ENCODE measurements at regions not wholly inside any gene's neighbourhood (a gene's known extent, or its start where the extent isn't known, plus 50 kb on each side); places are given as distances from the start of the nearest gene placed in this dataset.

DNA sequence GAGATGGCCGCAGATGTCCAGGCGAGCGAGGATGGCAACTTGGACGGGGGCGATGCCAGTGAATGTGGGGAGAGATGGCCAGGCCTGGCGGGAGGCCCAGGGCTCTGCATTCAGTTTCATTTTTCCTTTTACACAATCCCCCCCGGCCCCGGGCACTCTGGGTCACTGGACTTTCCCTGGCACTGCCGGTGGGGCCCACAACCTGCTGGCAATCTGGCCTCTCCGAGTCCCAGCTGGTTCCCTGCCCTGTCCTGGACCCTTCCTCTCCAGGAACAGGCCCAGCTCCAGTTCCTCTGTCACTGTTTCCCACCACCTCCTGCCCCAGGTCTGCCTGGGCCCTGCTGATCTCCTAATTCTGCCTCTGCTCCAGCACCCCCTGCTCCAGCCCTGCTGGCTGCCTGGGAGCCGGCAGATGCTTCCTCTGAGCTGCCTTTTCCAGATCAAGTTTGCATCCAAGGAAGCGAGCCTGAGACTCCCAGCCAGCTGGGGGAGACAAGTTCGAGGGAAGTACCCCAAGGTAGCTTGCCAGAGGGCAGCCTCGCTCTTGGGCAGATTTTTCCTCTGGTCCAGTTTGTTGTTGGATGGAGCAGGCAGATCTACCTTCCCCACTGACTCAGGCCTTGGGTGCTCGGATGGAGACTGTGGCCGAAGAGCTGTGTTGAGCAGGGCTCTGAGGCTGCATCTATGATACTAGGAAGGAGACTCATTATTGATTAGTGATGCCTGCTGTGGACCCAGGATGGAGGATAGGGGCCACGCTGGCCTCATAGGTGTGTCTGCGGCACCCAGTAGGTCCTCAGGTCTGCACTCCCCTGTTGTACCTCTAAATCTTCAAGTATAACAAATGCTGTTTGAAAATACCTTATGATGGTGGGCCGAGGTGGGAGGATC is 83.2 kb downstream of the CEBPB start:
- no peak for DNase-seq (ENCODE audit: low read depth)

DNA sequence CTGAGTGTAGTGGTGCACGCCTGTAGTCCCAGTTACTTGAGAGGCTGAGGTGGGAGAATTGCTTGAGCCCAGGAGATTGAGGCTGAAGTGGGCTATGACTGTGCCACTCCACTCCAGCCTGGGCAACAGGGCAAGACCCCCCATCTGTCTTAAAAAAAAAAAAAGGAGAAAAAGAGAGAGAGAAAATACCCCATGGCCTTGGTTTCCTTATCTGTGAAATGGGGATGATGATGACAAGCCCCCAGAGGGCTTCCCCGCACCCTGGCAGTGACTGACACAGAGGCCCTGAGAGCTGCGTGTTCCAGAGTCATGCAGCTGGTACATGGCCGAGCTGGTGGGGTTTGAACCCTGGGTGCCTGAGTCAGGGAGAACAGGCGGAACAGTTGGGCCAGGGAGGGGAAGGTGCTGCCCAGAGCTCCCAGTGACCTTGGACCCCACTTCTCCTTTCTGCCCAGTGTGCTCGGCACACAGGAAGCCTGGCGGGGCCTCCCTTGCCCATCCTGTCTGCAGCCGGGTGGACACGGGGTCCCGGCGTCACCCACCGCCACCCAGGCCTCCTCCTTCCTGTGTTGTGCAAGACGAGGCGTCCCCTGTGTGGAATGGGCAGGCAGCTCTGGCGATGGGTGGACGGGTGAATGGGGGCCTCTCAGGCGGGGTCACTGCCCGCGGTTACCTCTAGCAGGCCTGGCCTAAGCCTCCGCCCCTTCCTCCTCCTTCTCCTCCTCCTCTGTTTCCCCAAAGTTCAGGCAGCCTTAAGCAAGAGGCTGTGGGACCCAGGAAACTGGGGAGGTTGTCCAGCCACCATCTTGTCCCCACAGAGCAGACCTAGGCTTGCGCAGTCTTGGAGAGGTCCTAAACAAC is 84.2 kb downstream of the CEBPB start:
- no peak for DNase-seq (ENCODE audit: low read depth)

DNA sequence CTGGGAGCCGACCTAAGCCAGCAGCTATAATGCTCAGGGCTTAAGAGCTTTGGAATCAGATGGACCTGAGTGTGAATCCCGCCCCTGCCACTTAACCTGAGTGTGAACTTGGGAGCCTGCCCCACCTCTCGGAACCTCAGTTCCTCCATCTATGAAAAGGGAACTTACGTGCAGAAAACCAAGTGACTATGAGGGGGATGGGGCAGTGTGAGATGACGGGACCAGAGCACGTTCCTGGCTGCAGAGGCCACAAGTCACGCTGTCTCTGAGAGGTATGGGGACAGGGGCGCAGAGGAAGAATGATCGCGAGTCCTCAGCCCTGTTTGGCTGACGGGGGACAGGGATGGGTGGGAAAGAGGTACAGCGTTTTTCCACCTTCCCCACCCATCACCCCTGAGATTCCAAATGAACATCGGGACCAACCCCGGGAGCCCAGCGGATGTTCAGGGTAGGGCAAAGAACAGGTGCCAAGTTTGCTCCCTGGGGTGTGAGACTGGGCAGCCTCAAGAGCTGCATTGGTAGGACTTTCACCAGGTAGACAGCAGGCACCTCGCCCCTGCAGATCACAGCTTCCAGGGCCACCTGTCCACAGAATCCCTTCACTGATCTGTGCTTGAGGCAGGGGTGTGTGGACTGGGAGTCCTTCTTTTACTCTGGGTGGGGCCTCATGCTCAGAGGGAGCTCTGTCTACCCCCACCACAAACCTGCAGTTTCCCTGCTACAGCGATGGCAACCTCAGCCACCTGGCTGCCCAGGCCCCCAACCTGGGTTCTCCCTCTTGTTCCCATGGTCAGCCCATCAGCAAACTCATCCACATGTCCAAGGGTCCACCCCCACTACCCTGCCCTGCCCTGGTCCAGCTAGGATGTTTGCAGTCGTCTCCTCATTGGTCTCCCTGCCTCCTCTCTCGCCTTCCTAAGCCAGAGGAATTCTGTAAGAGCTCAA is 85.8 kb downstream of the CEBPB start:
- DNase-seq (ENCODE audit: low read depth): no peak

DNA sequence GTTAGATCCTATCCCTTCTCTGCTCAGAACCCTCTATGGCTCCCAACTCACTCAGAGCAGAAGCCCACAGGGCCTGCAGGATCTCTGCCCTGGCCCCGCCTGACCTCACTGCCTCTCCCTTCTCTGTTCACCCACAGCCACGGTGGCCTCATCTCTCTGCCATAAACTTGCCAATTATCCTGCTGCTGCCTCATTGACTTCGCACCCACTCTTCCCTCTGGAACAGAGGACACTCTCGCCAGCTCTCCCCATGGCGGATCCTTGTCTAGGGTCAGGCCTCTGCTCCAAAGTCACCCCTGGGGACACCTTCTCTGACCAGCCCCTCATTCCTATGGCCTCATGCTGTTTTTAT is 86.4 kb downstream of the CEBPB start:
- DNase-seq (ENCODE audit: low read depth): no peak

DNA sequence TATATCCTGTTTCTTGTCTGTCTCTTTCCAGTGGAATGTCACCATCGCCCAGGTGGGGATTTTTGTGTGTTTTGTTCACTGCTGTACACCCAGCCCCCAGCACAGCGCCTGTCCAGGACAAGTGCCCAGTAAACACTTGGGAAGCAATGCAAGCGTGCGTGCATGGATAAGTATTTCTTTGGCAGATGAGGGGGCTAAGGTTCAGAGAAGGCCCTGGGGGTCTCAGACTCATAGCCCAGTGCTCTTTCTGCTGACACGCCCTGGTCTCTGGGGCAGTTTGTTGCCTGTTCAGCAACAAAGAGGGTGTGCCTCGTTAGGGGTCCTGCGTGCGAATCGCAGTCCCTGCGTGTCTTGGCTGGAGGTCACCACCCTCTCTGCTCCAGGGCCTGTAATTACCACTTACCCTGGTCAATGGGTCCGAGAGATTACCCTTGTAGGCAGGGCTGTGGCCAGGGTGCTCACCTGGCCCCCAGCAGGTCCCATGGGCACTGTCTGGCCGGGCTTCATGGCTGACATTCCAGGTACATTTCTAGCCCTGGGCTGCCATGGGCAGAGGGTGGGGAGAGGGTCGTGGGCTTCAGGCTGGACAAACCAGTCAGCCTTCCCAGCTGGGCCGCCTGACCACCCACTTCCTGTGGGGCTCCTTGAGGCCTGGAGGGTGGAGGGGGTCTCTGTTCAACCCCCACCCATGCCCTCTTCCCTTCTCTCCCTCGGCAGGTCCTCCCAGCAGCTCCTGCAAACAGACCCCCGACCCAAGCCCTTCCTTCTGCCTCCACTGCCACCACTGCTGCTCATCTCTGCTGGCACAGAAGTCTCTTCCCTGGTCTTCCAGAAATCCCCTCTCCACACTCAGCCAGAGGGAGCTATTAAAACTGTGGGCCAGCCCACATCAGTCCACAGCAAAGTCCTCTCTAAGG is 87.1 kb downstream of the CEBPB start:
- DNase-seq (ENCODE audit: low read depth): no peak

DNA sequence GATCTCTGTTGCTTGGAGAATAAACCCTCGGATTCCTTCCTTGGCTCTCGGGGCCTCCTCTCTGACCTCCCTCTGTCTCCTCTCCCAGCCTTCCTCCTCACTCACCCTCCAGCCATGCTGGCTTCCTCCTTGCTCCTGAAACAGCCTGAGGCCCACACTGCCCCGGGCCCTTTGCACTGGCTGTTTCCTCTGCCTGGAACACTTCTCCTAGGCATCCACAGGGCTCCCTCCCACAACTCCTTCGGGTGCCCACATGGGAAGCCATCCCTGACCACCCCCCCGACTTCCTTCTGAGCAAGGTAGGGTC is 87.7 kb downstream of the CEBPB start:
- DNase-seq (ENCODE audit: low read depth): no peak

DNA sequence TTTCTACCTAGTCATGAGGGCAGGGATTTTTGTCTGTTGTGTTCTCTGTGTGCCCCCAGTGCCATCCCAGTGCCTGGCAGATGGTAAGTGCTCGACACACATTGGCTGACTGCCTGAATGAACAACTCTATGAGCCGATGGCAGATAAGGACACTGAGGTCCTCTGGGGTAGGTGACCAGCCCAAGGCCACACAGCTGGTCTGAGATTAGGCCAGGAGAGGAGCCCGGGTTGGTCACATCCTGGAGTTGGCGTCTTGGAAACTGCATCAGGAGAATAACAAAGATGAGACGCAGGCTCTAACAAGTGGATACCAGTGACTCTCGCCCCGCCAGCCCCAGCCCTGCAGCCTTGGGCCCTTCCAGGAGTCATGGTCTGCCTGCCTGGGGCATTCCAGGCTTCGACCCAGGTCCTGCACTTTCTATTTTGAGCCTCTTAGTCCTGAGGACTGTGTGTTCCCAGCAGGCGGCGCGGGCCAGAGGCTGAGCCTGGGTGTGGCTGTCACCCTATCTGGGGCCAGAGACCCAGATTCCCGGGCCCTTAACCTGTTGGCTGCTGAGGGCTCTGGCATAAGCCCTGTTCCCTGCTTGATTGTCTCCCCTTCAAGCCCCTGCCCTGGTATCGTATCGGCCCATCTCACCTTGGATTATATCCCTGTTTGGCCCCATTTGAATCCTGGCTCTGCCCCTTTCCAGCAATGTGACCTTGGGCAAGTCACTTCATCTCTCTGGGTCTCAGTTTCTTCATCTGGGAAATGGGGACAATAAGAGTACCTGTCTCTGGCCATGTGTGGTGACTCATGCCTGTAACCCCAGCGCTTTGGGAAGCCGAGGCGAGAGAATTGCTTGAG is 88.3 kb downstream of the CEBPB start:
- DNase-seq (ENCODE audit: low read depth): no peak

DNA sequence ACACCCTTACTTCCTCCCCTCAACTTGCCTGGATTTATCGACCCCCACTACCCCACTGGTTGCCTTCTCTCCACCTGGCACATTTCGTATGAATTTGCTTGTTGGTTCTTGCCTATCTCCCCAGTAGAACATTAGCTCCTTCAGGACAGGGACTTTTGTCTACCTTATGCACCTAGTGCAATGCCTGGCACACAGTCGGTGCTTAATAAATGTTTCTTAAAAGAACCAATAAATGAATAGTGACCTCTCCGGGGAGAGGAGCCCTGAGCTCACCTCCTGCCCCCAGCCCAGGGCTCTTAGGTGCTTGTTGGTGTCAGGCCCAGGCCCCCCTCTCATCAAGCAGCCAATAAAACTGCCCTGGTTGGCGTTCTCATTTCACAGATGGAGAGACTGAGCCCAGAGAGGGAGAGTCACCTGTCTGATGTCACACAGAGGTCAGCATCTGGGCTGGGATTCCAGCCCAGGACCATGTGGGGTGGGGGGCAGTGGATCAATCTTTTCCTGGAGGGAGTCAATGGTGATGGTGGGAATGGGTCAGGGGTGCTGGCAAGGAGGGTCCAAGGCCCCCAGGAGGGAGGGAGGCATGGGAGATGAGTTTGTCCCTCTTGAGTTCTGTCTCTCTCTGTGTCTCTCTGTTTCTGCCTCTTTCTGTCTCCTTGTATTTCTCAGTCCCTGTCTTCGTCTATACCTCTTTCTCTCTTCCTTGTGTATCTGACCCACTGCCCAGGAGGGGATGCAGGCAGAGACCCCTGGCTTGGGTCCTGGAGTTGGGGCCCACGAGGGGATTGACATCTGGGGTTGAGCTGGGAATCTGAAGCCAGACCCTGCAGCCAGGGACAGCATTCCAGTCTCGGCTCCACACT is 89.6 kb downstream of the CEBPB start:
- DNase-seq (ENCODE audit: low read depth): no peak

DNA sequence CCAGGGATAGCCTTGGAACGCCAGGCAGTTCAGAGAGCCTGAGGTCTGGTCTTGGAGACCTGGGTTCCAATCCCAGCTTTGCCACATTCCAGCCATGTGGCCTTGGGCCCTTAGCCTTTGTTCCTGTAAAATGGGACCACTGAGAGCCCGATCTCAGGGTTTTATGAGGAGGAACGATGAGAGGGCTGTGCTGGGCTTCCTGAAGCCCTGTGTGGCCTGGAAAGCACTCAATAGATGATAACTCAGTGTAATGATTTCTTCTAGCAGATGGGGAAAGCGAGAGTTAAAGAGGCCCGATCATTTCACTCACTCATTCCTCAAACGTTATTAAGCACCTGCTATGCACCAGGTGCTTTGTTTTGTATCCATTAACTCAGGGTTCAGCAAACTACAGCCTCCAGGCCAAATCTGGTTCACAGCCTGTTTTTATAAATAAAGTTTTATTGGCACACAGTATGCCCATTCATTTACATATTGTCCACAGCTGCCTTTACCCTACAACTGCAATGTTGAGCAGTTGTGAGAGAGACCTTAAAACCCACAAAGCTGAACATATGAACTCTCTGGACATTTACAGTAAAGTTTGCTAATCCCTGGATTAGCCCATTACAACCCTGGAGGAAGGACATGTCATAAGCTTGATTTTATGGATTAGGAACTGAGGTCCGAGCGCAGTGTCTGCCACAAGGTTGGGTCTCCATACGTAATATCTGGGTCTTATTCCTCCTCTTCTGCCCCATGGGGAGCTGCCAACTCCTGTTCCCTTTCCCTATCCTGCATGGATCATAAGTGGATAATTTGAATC is 90.4 kb downstream of the CEBPB start:
- DNase-seq (ENCODE audit: low read depth): no peak

DNA sequence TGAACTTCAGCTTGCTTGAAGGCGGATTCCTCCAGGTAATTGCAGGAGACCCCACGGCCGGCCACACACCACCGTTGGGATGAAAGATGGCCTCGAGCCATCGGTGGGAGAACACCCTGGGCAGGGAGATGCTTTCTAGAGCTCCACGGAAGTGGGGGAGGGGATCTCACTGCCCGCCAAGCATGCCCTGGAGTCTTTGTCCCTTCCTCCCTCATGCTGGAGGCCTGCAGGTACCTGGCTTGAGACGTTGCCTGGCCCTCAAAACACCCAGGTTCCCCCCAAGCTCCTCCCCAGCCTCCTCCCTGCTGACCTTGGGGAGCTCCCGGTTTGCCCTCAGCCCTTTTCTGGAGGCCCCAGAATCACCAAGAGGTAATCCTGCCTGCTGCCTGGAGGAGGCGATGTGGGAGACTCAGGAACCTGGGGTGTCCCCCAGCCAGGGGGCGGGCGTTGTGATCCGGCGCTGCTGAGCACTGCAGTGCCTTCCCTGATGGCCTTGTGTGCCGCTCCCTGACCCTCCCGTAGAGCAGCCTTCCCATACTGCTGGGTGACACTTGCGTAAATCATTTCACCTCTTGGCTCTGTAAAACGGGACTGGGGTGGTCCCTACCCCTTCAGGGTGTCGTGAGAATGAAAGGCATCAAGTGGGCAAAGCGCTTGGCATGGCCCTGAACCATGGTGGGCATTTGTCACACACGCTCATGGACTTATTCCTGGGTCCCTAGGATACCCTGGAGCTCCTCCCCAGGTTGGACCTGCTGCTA is 91.4 kb downstream of the CEBPB start:
- no peak for DNase-seq (ENCODE audit: low read depth)

DNA sequence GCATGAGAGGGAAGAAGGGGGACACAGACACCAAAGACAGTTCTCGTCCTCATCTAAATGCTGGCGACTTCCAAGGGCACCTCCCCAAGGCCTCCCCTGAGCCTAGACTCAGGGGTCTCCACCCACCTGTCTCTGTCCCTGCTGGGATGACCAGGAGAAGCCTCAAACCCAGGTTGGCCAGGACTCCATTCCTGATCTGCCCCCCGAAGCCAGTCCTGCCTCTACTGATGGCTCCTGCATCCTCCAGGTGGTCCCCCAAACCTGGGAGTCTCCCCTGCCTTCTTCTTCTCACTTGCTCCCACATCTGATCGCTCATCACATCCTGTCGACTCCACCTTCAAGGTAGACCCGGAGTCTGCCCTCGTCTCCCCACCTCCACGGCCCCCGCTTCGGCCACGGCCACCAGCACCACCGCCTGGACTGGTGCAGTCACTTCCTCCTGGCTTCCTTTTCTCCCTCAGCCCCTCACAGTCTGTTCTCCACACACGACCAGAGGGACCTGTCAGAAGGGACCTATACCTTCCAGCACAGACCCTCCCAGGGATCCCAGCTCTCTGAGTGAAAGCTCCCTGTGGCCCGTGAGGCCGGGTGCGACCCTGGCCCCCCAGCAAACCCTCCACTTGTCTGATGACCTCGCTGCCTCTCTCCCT is 92.1 kb downstream of the CEBPB start:
- no peak for DNase-seq (ENCODE audit: low read depth)

DNA sequence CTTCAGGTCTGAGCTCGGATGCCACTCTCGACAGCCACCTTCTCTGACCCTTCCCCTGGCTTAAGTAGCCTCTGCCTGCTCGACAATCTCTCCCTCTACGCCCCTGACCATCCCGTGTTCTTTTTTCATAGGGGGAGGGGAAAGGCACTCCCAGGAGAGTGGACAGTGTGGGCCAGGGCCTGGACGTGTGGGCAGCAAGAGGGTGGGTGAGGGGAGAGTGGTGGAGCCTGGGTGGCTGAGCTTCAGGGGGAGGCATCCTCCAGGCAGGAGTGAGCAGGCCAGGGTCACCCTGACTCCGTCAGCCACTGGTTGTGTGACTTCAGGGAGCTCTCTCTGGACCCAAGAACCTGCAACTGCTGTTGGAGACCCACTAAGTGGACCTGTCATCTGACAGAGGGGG is 92.7 kb downstream of the CEBPB start:
- DNase-seq (ENCODE audit: low read depth): no peak

DNA sequence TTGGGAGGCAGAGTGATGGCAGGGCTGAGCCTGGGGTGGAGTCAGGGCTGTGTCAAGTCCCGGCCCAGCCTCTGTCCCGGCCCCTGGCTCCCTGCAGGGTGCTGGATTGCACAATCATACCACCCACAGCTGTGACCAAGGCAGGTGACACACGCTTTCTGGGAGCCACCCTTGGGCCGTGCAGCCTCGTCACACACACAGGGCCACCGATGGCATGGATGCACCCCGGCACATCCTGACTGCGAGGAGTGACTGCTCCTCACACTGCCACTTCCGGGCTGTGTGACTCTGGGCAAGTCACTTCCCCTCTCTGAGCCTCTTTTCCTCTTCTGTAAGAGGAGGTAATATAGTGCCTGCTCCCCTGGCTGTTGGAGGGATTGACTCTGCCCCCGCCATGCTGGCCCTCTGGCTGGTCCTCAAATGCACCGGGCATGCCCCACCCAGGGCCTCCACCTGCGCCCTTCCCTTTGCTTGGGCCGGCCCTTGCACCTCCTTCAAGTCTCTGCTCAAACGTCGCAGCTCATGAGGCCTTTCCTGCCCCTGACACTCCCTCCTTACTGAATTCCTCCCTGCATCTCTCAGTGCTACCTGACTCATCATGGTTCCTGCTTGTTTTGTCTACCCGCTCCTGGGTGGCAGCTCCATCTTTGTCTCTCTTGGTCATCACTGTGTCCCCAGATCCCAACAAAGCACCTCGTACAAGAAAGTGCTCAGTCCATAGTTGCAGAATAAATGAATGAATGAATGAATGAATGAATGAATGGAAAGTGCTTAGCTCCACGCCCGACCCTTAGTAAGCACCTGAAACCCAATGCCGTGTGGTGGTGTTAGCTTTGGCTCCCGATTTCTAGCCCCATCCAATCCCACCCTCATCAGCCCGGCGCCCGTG is 93.5 kb downstream of the CEBPB start:
- DNase-seq (ENCODE audit: low read depth): peak; percentile 84

DNA sequence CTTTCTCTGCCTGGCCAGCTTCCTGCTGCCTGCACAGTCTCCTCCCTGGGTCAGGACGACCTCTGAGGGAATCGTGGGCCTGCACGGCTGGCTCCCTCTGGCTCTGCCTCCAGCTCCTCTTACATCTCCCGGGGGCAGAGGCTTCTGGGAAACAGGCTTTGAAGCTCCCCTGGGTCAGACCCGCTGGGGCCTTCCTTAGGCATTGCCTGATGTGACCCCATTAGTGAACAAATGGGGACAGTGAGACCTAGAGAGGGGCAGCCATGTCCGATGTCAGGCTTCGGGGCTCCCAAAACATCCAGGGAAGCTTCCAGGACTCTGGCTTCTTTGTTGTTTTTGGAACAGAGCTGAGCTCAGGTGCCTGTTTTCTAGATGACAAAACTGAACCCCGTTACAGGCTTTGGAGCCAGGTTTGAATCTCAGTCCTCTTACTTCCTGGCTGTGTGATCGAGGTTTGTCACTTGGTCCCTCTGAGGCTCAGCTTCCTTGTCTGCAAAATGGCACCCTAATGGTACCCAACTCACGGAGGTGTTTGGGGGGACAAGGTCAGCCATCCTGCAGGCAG is 94.3 kb downstream of the CEBPB start:
- no peak for DNase-seq (ENCODE audit: low read depth)

DNA sequence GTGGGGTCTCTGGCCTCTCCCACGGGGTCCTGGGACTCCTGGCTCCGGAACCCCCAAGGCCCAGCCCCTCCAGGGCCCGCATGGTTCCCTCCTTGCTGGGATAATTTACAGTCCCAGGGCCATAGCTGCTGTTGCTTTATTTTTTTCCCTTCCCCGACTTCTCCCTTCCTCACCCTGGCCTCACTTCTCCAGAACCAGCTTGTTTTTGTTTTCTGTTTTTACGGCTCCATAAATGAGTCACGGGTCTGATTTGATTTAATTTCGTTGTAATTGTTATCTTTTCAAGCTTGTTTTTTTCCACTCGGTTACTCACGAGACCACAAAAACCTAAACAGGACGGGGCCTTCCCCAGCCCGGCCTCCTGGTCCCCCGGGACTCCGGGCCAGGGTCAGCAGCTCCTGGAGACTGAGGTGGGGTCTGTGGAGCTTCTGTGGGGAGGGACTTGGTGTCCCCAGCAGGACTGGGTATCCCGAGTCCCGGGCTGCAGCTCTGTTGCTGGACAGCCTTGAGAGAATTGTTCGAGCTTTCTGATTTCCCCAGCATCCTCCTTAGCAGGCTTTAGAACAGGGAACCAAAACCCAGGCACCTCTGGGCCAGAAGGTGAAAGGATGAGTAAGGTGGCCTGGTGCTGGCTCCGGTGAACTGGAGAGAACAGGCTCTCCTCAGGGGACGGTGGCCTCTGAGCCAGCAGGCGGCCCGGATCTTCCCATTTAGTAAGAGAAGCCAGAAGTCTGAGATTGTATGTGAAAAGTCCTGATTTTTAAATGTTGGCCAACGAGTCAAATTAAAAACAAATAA is 94.9 kb downstream of the CEBPB start:
- DNase-seq (ENCODE audit: low read depth): peak; percentile 60
